Fibroblast of villous mesenchyme (primary cell): ENCODE measurements at regions not wholly inside any gene's neighbourhood (a gene's known extent, or its start where the extent isn't known, plus 50 kb on each side); places are given as distances from the start of the nearest gene placed in this dataset.

Source experiments
- DNase-seq: peaks from one replicate; pipeline ENCODE4 v3.0.0-alpha.2; 2010; ENCODE audit warnings: low read depth
- H3K4me3 ChIP-seq: 2 replicates; pipeline ENCODE4 v1.5.1; 2011; ENCODE audit warnings: low read depth, mild to moderate bottlenecking, low read length
- CTCF ChIP-seq: IDR thresholded peaks from 2 replicates; pipeline ENCODE4 v1.5.1; 2012; ENCODE audit warnings: low read depth, mild to moderate bottlenecking, low read length; ENCODE audit not compliant: insufficient read depth

- H3K4me3 ChIP-seq = no peak overlapping the region
- DNase-seq = no peak
- TF ChIP-seq CTCF = no peak
Observed at GRCh38 chr13:111468037-111468959, 147.9 kb downstream of the TEX29 start.

GRCh38 chr13:111469450-111469849 is 149.0 kb downstream of the TEX29 start:
- no peak for DNase-seq
- no peak for TF ChIP-seq CTCF
- H3K4me3 ChIP-seq = no peak overlapping the region

GRCh38 chr13:111469916-111470506 is 149.6 kb downstream of the TEX29 start:
- no peak for DNase-seq
- no peak for TF ChIP-seq CTCF
- H3K4me3 ChIP-seq = no peak overlapping the region

- no peak for DNase-seq
- TF ChIP-seq CTCF = no peak
- H3K4me3 ChIP-seq = no peak overlapping the region
Observed at GRCh38 chr13:111470933-111471332, 150.5 kb downstream of the TEX29 start.

GRCh38 chr13:111472083-111472482 is 151.6 kb downstream of the TEX29 start:
- DNase-seq = no peak
- TF ChIP-seq CTCF = no peak
- H3K4me3 ChIP-seq = no peak overlapping the region

- H3K4me3 ChIP-seq = no peak overlapping the region
- DNase-seq = no peak
Observed at GRCh38 chr13:111472559-111473460, 152.4 kb downstream of the TEX29 start.

More at GRCh38 chr13:111472559-111473460, 152.4 kb downstream of the TEX29 start:
- TF ChIP-seq CTCF = no peak
